HG03139 (cell line): ENCODE measurements at regions not wholly inside any gene's neighbourhood (a gene's known extent, or its start where the extent isn't known, plus 50 kb on each side); places are given as distances from the start of the nearest gene placed in this dataset.

Source experiments
- ATAC-seq: cut with Tn5 transposase; IDR thresholded peaks from one replicate; pipeline ENCODE4 v1.9.1; 2021; ENCODE audit not compliant: unreplicated experiment

DNA sequence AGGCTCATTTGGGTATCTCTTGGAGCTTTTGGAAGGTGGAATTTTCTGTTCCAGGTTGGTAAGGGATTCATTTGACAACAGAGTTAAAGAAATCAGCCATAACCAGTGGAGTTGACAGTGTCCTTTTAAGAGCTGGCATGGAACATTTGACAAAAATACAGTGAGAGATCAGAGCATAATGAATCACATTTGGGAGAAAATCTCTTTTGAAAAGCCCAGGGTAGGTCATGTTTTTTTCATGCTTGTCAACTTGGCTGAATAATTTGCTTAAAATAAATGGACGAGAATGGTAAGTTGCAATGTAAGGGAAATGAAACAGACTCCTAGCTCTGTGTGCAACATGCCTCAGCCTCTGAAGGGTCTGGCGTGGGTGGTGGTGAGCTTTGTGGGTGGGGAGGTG, 235.3 kb upstream of the N4BP1 start:
- no peak for ATAC-seq

DNA sequence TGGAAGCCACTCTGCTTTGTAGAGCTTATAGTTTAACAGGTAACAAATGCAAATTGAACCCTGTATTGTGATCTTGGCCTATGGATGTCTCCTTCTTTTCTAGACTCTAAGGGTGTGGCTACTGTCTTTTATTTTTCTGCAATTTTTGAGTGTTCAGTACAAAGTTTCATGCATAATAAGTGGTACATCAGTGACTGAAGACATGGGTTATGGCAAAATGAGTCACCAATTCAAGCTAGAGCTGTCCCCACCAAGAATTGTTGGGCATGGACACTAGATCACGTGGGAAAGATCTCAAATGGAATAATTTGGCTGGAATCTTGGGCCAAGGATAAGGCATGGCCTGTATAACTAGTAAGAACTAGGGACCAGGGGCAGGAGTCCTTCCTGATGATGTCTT, 228.4 kb upstream of the N4BP1 start:
- ATAC-seq, result no peak

DNA sequence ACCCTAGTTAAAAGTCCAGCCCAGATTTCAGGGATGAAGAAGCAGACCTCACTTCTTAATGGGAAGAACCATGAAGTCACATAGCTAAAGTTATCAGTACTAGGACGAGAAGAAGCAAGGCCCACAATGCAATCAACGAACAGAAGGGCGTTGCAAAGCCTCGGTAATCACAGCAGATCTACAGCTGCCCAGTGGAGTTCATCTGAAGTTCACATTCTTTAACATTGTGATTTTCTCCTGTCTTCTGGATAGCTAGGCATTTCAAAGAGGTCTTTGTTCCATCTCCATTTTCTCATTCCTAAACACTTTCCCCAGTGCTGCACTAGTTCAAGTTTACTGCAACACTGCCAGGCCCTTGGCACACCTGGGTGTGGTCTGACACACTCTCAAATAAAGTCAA, 226.7 kb upstream of the N4BP1 start:
- no peak for ATAC-seq

DNA sequence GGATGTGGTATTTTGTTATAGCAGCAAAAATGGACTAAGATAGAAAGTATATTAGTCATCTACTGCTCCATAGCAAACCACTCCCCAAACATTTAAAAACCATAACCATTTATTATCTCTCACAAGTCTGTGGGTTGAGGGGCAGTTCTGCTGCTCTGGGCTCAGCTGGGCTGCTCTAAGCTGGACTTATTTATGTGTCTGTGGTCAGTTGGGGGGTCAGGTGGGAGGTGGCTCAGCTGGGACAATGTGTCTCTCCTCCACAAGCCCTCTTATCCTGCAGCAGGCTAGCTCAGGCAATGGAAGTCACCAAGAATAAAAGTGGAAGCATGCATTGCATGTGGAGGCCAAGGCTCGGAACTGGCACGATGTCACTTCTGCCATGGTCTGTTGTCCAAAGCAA, 226.1 kb upstream of the N4BP1 start:
- ATAC-seq, result no peak

DNA sequence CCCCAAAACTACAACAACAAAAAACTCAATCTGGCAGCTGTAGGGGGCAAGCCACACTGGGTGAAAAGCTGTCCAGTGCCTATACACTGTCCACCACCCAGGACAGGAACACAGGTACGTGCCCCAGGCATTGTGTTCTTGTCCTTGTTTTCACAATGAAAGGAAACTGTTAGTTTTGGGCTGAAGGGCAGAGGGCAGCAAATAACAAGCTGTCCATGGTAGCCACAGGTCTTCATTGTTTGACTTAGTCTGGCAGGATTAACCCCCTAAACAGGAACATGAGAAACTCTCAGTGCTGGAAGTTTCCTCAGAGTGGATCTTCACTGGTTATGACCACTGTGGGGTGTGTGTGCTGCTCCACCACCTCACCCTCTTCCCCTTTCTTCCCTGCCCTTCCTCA, 224.6 kb upstream of the N4BP1 start:
- ATAC-seq, result no peak

- no peak for ATAC-seq
Observed at GRCh38 chr16:48833461-48833860, 223.5 kb upstream of the N4BP1 start.

DNA sequence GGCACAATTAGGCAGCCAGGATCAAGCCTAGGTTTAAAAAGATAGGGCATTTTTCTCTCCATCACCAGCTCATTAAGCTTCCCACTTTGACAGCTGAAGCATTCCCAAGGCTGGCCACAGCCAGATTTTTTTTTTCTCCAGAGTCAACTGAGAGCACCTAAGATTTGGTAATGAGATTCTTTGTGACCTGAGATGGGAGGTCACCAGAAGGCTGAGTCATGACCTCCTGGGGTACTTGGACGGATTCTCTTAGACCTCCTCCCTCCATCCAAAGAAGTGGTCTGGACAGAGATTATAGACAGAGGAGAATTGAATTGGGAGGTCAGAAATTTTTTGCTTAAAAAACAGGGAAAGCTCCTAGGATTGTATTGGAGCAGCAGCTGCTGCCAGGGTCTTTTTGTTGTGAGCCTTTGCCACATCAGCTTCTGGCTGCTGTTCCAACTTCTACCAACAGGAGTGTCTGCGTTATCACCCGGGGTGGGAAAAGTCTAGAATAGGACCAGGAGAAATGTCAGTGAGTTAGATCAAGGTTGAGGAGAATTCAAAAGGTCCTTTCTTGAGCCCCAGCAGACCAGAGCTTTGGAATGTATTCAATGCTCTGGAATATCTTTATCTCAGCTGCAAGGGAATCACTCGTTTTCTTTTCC, 221.2 kb upstream of the N4BP1 start:
- ATAC-seq, result no peak

- ATAC-seq, result no peak
Observed at GRCh38 chr16:48829336-48830310, 219.6 kb upstream of the N4BP1 start.

DNA sequence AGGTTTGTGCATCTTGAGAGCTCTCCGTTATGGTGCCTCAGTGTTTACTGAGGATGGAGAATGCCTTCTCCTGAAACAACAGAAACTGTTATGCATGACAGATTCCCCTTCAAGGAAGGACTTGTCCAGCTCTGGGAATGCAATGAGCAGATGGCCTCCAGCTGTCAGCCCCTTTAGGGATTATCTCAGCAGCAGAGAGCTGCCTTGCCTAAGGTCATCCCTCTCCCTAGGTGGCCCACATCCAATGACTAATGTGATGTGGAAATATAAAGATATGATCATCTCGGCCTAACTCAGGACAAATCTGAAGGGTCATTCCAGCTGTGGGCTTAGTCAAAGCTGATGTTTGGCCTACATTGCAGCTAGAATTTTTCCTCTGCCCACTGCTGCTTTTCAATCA, 214.3 kb upstream of the N4BP1 start:
- ATAC-seq, result no peak

DNA sequence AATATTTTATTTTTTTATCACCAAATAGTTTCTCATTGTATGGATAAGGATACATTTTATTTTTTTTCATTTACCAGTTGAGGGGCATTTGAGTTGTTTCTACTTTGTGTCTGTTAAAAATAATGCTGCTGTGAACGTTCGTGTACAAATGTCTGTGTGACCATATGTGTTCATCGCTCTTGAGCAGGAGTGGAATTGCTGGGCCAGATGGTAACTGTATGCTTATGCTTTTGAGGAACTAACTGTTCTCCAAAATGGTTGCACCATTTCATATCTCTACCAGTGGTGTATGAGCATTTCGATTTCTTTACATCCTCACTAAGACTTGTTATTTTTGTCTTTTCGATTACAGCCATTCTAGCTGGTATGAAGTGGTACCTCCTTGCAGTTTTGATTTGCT, 212.5 kb upstream of the N4BP1 start:
- ATAC-seq, result no peak

DNA sequence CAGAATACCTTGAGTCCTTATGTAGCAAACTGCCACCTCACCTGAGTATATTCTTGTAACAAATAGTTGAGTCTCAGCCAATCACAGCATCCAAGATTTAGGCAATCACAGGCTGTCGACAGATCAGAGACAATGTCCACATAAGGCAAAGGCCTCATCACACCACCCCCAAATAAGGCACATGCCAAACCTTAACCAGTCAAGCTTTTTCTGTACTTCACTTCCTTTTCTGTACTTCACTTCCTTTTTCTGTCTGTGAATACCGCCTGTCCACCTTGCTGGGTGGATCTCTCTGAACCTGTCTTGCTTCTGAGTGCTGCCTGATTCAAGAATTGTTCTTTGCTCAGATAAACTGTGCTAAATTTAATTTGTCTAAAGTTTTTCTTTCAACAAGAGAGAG, 210.4 kb upstream of the N4BP1 start:
- ATAC-seq, result no peak

DNA sequence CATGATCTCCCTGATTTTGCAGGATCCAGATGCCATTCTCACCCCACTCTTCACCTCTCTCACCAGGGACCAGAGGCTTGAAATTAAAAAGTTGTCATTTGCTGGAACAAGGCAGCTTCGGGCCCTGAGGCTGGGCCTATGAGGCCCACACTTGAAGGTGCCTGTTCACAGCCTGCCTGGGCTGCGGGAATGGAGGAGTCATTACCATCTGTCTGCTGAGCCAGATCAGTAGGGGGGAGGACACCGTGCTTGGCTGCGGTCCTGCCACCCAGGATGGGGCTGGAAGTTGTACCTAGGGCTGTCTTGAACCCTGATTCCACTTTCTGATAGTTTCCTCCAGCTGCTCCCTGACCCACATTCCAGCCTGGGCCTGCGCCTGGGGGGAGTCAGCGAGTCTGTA, 208.3 kb upstream of the N4BP1 start:
- no peak for ATAC-seq

GRCh38 chr16:48817032-48817431, 207.1 kb upstream of the N4BP1 start:
- no peak for ATAC-seq

- no peak for ATAC-seq
Observed at GRCh38 chr16:48816393-48816792, 206.4 kb upstream of the N4BP1 start.

GRCh38 chr16:48814994-48815393, 205.0 kb upstream of the N4BP1 start:
- no peak for ATAC-seq

GRCh38 chr16:48813485-48813884, 203.5 kb upstream of the N4BP1 start:
- ATAC-seq, result no peak

- ATAC-seq, result no peak
Observed at GRCh38 chr16:48812856-48813255, 202.9 kb upstream of the N4BP1 start.

DNA sequence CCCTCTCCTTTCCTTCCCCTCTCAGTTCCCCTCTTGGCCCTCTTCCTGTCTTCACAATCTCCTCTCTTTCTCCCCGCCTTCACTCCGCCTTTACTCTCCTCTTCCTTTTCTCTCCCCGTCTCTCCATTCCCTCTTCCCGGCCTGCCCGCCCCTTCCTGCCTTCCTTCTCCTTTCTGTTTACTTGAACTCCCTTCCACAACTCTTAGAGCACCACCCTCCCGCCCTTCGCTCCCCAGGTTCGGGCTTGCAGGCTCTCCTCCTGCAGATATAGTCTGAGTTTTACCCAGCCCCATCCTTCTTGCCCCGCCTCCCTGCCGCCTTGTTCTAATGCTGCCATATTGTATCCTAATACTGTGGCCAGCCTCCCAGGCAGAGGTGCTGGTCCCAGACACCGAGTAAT, 201.5 kb upstream of the N4BP1 start:
- ATAC-seq, result no peak

GRCh38 chr16:48810803-48811453, 200.9 kb upstream of the N4BP1 start:
- ATAC-seq, result no peak

DNA sequence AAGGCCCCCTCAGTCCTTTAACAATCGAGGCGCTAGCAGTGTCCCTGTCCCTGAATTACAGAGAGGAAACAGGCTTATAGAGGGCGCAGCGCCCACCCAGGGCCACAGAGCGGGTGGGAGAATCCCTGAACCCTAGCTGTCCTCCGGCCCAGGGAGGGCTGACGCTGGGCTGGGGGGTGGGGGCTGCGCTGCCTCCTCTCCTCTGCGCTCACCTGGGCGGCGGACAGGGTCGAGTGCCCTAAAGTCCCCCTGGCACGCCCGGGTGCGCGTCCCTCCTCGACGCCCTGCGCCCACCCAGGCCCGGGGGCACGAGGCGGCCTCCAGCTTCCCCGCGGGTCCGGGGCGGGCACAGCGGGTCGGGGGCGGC, 200.4 kb upstream of the N4BP1 start:
- ATAC-seq, result no peak

DNA sequence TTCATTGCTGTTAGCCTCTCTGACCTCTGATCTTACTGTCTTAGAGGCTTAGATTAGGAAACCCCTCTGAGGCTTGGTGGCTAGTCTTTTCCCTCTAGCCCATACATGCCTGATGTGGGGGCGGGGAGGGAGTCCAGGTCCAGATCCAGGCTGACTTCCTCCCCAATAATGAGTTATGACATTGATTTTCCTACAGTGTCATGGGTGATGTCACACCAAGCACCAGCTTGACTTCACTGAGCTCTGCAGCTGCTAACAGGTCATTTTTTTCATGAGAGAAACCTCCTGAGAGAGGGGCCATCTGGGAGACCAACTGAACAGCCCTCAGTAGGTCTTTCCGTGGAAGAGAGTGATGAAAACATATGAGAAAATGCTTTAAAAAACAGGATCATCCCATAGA, 180.2 kb upstream of the N4BP1 start:
- no peak for ATAC-seq

DNA sequence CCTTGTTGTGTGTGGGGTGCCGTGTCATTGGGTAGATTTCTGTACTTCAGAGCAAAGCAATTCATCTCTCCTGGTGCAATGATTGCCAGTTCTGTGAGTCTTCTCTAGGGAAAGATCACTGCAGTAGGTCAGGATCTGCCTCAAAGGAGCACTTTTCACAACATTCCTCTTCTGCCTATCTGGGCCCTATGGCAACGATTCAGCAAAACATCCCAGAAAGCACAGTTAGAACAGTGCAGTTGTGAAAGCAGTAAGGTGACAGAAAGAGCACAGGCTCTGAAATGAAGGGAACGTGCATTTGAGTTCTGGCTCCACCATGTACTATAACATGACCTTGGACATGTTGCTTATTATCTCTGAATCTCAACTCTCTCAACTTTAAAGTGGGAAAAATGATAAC, 178.5 kb upstream of the N4BP1 start:
- ATAC-seq, result no peak
